H1 (cell line): ENCODE measurements at regions not wholly inside any gene's neighbourhood (a gene's known extent, or its start where the extent isn't known, plus 50 kb on each side); places are given as distances from the start of the nearest gene placed in this dataset.

Experiments
- CTCF ChIA-PET: fragments of 300-600 bp; sonication (Branson Sonifier 250); formaldehyde crosslinking; loops from one replicate; lab custom pipeline; 2021; ENCODE audit not compliant: partially characterized antibody; lab: Charles Lee
- POLR2A ChIA-PET: fragments of 300-600 bp; sonication (Branson Sonifier 250); formaldehyde crosslinking; loops from one replicate; lab custom pipeline; 2021; ENCODE audit warnings: inconsistent platforms; ENCODE audit not compliant: partially characterized antibody; lab: Charles Lee
- DNase-seq, 2 experiments: peaks; one replicate each; pipeline versions ENCODE4 v3.0.0 to v3.0.0-alpha.2; 2010 to 2022; ENCODE audit warnings: low spot score in 2 of 2, low read depth in 1 of 2, mixed read lengths in 1 of 2
- FAIRE-seq: peaks from 2 replicates; lab custom pipeline; 2011; peaks lifted over from hg19 to GRCh38; lab: Jason Lieb, UNC
- H2AFZ ChIP-seq: 2 replicates; pipeline ENCODE4 v1.8.1; 2012; ENCODE audit warnings: low read length, inconsistent platforms
- H2AK5ac ChIP-seq: 2 replicates; pipeline ENCODE4 v1.6.1; 2013; ENCODE audit warnings: low read depth, low read length
- H2BK120ac ChIP-seq: replicated peaks from 2 replicates; pipeline ENCODE3; 2013; ENCODE audit warnings: low read depth, low read length, inconsistent platforms
- H2BK12ac ChIP-seq: 2 replicates; pipeline ENCODE4 v1.6.1; 2013; ENCODE audit warnings: low read depth, low read length
- H2BK15ac ChIP-seq: 2 replicates; pipeline ENCODE4 v1.6.1; 2013; ENCODE audit warnings: low read length
- H2BK20ac ChIP-seq: 2 replicates; pipeline ENCODE4 v1.6.1; 2013; ENCODE audit warnings: low read length
- H2BK5ac ChIP-seq: 2 replicates; pipeline ENCODE4 v1.6.1; 2013; ENCODE audit warnings: low read depth, low read length
- H3K14ac ChIP-seq: 2 replicates; pipeline ENCODE4 v1.6.1; 2013; ENCODE audit warnings: inconsistent platforms; ENCODE audit not compliant: insufficient read length
- H3K18ac ChIP-seq: 2 replicates; pipeline ENCODE4 v1.6.1; 2013; ENCODE audit warnings: low read length; ENCODE audit errors: extremely low read depth
- H3K23ac ChIP-seq: 2 replicates; pipeline ENCODE4 v1.6.1; 2013; ENCODE audit warnings: inconsistent platforms; ENCODE audit not compliant: insufficient read length
- H3K23me2 ChIP-seq: 2 replicates; pipeline ENCODE4 v1.6.1; 2013; ENCODE audit warnings: low read depth, low read length
- H3K27ac ChIP-seq: 2 replicates; pipeline ENCODE4 v1.6.1; 2011; ENCODE audit warnings: low read depth, low read length, inconsistent platforms
- H3K27me3 ChIP-seq, 4 experiments: replicated peaks in 1 of 4; 1 replicate in 1 of 4; 2 replicates in 3 of 4; pipeline versions ENCODE4 v1.6.1 to v1.8.1; 2011 to 2013; ENCODE audit warnings: low read length in 3 of 4, mild to moderate bottlenecking in 3 of 4, inconsistent platforms in 2 of 4, mixed read lengths in 2 of 4, moderate library complexity in 1 of 4; ENCODE audit not compliant: control insufficient read depth in 3 of 4, insufficient read depth in 3 of 4; ENCODE audit errors: extremely low read depth in 1 of 4
- H3K36me3 ChIP-seq, 4 experiments: 2 replicates each; pipeline versions ENCODE4 v1.6.1 to v1.8.1; 2011 to 2013; ENCODE audit warnings: mild to moderate bottlenecking in 4 of 4, low read length in 3 of 4, moderate library complexity in 2 of 4, control low read depth in 1 of 4, inconsistent platforms in 1 of 4; ENCODE audit not compliant: insufficient read depth in 4 of 4, control insufficient read depth in 2 of 4
- H3K4ac ChIP-seq: replicated peaks from 2 replicates; pipeline ENCODE3; 2013; ENCODE audit warnings: low read length, low read depth, mixed read lengths, inconsistent platforms; ENCODE audit not compliant: insufficient read length
- H3K4me1 ChIP-seq, 4 experiments: replicated peaks in 1 of 4; 1 replicate in 1 of 4; 2 replicates in 3 of 4; pipeline versions ENCODE4 v1.6.1 to v1.8.1; 2011 to 2013; ENCODE audit warnings: low read length in 3 of 4, inconsistent platforms in 2 of 4, mixed read lengths in 1 of 4; ENCODE audit not compliant: insufficient read depth in 4 of 4, control insufficient read depth in 3 of 4
- H3K4me2 ChIP-seq, 2 experiments: 2 replicates each; pipeline versions ENCODE4 v1.6.1 to v1.8.1; 2011 to 2013; ENCODE audit warnings: low read depth in 2 of 2, low read length in 2 of 2, control low read depth in 1 of 2, inconsistent platforms in 1 of 2, mild to moderate bottlenecking in 1 of 2; ENCODE audit not compliant: insufficient read depth in 1 of 2
- H3K4me3 ChIP-seq, 4 experiments: fragments of 200-600, 300-600 bp in 1 of 4; sonication (generic), shearing (Covaris generic), sonication (Bioruptor Twin) in 1 of 4; 2 replicates each; pipeline versions ENCODE4 v1.5.1 to v1.8.1; 2011 to 2016; ENCODE audit warnings: low read length in 4 of 4, low read depth in 3 of 4, control low read depth in 2 of 4, inconsistent platforms in 2 of 4, mild to moderate bottlenecking in 2 of 4, mixed read lengths in 1 of 4, moderate library complexity in 1 of 4; ENCODE audit not compliant: insufficient read depth in 2 of 4; ENCODE audit errors: extremely low read depth in 1 of 4
- H3K56ac ChIP-seq: replicated peaks from 2 replicates; pipeline ENCODE3; 2013; ENCODE audit warnings: low read depth, mild to moderate bottlenecking, mixed read lengths, low read length, inconsistent platforms; ENCODE audit not compliant: insufficient read length
- H3K79me1 ChIP-seq: 2 replicates; pipeline ENCODE4 v1.6.1; 2013; ENCODE audit warnings: low read depth, low read length, control low read depth
- H3K79me2 ChIP-seq, 2 experiments: 2 replicates each; pipeline versions ENCODE4 v1.6.1 to v1.8.1; 2012 to 2013; ENCODE audit warnings: low read length in 2 of 2, mild to moderate bottlenecking in 2 of 2, inconsistent platforms in 1 of 2; ENCODE audit not compliant: insufficient read depth in 2 of 2, control insufficient read depth in 1 of 2
- H3K9ac ChIP-seq, 4 experiments: replicated peaks in 1 of 4; 1 replicate in 1 of 4; 2 replicates in 3 of 4; pipeline versions ENCODE4 v1.6.1 to v1.8.1; 2011 to 2013; ENCODE audit warnings: low read depth in 3 of 4, low read length in 3 of 4, control low read depth in 2 of 4, mild to moderate bottlenecking in 2 of 4, moderate library complexity in 2 of 4, inconsistent platforms in 1 of 4; ENCODE audit errors: extremely low read depth in 1 of 4
- H3K9me3 ChIP-seq, 2 experiments: 2 replicates each; pipeline versions ENCODE4 v1.6.1 to v1.8.1; 2012 to 2013; ENCODE audit warnings: mild to moderate bottlenecking in 2 of 2, moderate library complexity in 2 of 2, control low read depth in 1 of 2, inconsistent platforms in 1 of 2, low read depth in 1 of 2, low read length in 1 of 2, mixed read lengths in 1 of 2; ENCODE audit not compliant: insufficient read depth in 2 of 2
- H4K20me1 ChIP-seq, 2 experiments: replicated peaks in 1 of 2; 2 replicates each; pipeline versions ENCODE3 to v1.8.1; 2011 to 2013; ENCODE audit warnings: inconsistent platforms in 2 of 2, low read length in 2 of 2, mild to moderate bottlenecking in 1 of 2; ENCODE audit not compliant: insufficient read depth in 2 of 2, control insufficient read depth in 1 of 2
- H4K5ac ChIP-seq: 2 replicates; pipeline ENCODE4 v1.6.1; 2013; ENCODE audit warnings: low read length, low read depth, mixed read lengths, inconsistent platforms; ENCODE audit not compliant: insufficient read length
- H4K8ac ChIP-seq: 2 replicates; pipeline ENCODE4 v1.8.0; 2013; ENCODE audit warnings: mild to moderate bottlenecking, moderate library complexity, low read length, inconsistent platforms; ENCODE audit not compliant: insufficient read depth; ENCODE audit errors: extremely low read depth
- H4K91ac ChIP-seq: replicated peaks from 2 replicates; pipeline ENCODE3; 2013; ENCODE audit warnings: low read length, mixed read lengths, inconsistent platforms; ENCODE audit not compliant: insufficient read length
- EZH2 ChIP-seq: fragments of 200-600 bp; sonication (generic); IDR thresholded peaks from 2 replicates; pipeline ENCODE4 v1.7.1; 2012; ENCODE audit warnings: low read depth, mild to moderate bottlenecking, moderate library complexity, low read length, inconsistent platforms; ENCODE audit not compliant: severe bottlenecking
- JUN ChIP-seq: IDR thresholded peaks from 2 replicates; pipeline ENCODE4 v1.6.1; 2011; ENCODE audit warnings: low read depth, mild to moderate bottlenecking, improper control_type of control experiment, low read length
- NANOG ChIP-seq: IDR thresholded peaks from 2 replicates; pipeline ENCODE4 v1.6.1; 2011; ENCODE audit warnings: low read length, low read depth, mild to moderate bottlenecking, inconsistent platforms; ENCODE audit not compliant: insufficient read depth, poor library complexity, severe bottlenecking
- NRF1 ChIP-seq: IDR thresholded peaks from 2 replicates; pipeline ENCODE4 v1.6.1; 2011; ENCODE audit warnings: mild to moderate bottlenecking, low read depth, low read length, improper control_type of control experiment
- SRF ChIP-seq: IDR thresholded peaks from 2 replicates; pipeline ENCODE4 v1.6.1; 2011; ENCODE audit warnings: mild to moderate bottlenecking, low read depth, low read length, moderate library complexity
- WGBS, 2 experiments: shearing (Covaris generic) in 1 of 2; methylation state at CpG; one replicate each; pipeline versions ENCODE4 v1.1.6 to v1.1.7; 2013 to 2015; ENCODE audit warnings: low lambda C conversion rate in 2 of 2, mixed read lengths in 2 of 2, inconsistent platforms in 1 of 2, low coverage in 1 of 2, missing lambda C conversion rate in 1 of 2; ENCODE audit not compliant: insufficient replicate concordance in 2 of 2, insufficient coverage in 1 of 2, insufficient read length in 1 of 2; ENCODE audit errors: extremely low coverage in 1 of 2, missing lambda C conversion rate in 1 of 2; 5-methylcytosine and 5-hydroxymethylcytosine counted together

- no peak overlapping the region for H2BK5ac ChIP-seq
- H3K27me3 ChIP-seq, result no peaks in the 10 kb centered on the region
- no peak overlapping the region for H3K18ac ChIP-seq
- no peak for FAIRE-seq
- no peak for DNase-seq
- no peak overlapping the region for H2BK120ac ChIP-seq
- H3K9me3 ChIP-seq, result no peaks in the 10 kb centered on the region
- no peak overlapping the region for H2BK20ac ChIP-seq
- no peak overlapping the region for H4K5ac ChIP-seq
- H4K91ac ChIP-seq, result no peak overlapping the region
- H3K9ac ChIP-seq, result no peak overlapping the region
- no peak overlapping the region for H3K4ac ChIP-seq
- H3K23ac ChIP-seq, result no peak overlapping the region
- CTCF ChIA-PET, result no interaction called here
- H3K4me1 ChIP-seq, result no peaks in the 10 kb centered on the region
- H4K20me1 ChIP-seq, result no peaks in the 10 kb centered on the region
- no peak overlapping the region for H3K27ac ChIP-seq
- no peak overlapping the region for H2AK5ac ChIP-seq
- H3K4me2 ChIP-seq, result no peak overlapping the region
- no peak overlapping the region for H2AFZ ChIP-seq
- no peak overlapping the region for H3K56ac ChIP-seq
- H4K8ac ChIP-seq, result no peak overlapping the region
- POLR2A ChIA-PET, result no interaction called here
- H3K79me2 ChIP-seq, result no peaks in the 10 kb centered on the region
- no peaks in the 10 kb centered on the region for H3K79me1 ChIP-seq
- no peaks in the 10 kb centered on the region for H3K23me2 ChIP-seq
- H3K4me3 ChIP-seq, result no peak overlapping the region
- no peak overlapping the region for H2BK12ac ChIP-seq
- TF ChIP-seq JUN (no peak), NANOG (no peak), EZH2 (no peak), NRF1 (no peak), SRF (no peak)
- 96% methylated on average over 7 of the region's 7 CpGs; no CpG with 5 or more reads in 1 of the 2 experiments for WGBS, 2 experiments
- no peak overlapping the region for H2BK15ac ChIP-seq
- no peaks in the 10 kb centered on the region for H3K36me3 ChIP-seq
- no peak overlapping the region for H3K14ac ChIP-seq
Measured at GRCh38 chrX:122270809-122271494, 913.1 kb upstream of the GRIA3 start.
